SH-SY5Y (cell line): ENCODE measurements at regions not wholly inside any gene's neighbourhood (a gene's known extent, or its start where the extent isn't known, plus 50 kb on each side); places are given as distances from the start of the nearest gene placed in this dataset.

Experiments used
- GATA2 ChIP-seq: IDR thresholded peaks from 2 replicates; pipeline ENCODE4 v1.6.1; 2011; ENCODE audit warnings: mild to moderate bottlenecking, low read depth, low read length
- GATA3 ChIP-seq: IDR thresholded peaks from 2 replicates; pipeline ENCODE4 v1.6.1; 2011; ENCODE audit warnings: low read depth, mild to moderate bottlenecking, low read length, moderate library complexity

DNA sequence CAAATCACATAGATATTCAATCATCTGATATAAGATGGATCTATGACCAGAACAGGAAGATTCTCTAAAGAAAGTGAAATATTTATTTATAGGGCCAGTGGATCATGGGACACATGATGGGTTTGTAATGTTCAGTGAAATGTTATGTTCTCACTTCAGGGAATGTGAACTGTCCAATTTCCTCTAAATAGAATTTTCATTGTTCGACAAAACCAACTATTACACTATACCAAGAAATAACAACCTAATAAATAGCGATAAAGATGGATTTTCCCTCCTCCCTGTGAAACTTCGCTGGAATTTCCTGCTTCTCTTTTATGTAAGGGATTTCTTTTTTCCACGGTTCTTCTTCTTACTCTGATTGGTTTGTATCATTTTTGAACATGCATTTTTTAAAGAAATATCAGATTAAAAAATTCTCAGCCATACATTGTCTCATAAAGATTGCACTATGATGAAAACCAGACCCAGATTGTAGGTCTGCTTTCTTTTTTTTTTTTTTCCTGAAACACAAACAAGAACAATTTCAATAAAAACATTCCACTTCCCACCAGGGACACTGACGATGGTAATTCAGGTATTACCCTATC, 139.8 kb upstream of the ZEB1 start:
- no peak for TF ChIP-seq GATA2
- TF ChIP-seq GATA3, result no peak
